Stomach (tissue), 8 donors: ENCODE measurements at regions not wholly inside any gene's neighbourhood (a gene's known extent, or its start where the extent isn't known, plus 50 kb on each side); places are given as distances from the start of the nearest gene placed in this dataset.

Experiments used
- DNase-seq, 2 donors: peaks; one replicate each; pipeline versions ENCODE4 v3.0.0 to v3.0.0-alpha.2; 2013 to 2019
- H3K27ac ChIP-seq, 5 donors: fragments of 200-600 bp in 4 of 5; sonication (generic) in 4 of 5; one replicate each; pipeline ENCODE4 v1.5.1; 2013 to 2019; ENCODE audit warnings: mild to moderate bottlenecking in 1 of 5, moderate library complexity in 1 of 5
- H3K27me3 ChIP-seq, 3 donors: fragments of 200-600 bp; sonication (generic); one replicate each; pipeline ENCODE4 v1.5.1; 2017 to 2019; ENCODE audit warnings: mixed run types in 1 of 3
- H3K36me3 ChIP-seq, 4 donors: fragments of 200-600 bp; sonication (generic); 1 replicate in 3 of 4; 2 replicates in 1 of 4; pipeline ENCODE4 v1.5.1; 2016 to 2019
- H3K4me1 ChIP-seq, 4 donors: fragments of 200-600 bp; sonication (generic); one replicate each; pipeline ENCODE4 v1.5.1; 2016 to 2019
- H3K4me3 ChIP-seq, 4 donors: fragments of 200-600 bp; sonication (generic) in 3 of 4; one replicate each; pipeline ENCODE4 v1.5.1; 2016 to 2019; ENCODE audit warnings: mild to moderate bottlenecking in 1 of 4
- H3K9me3 ChIP-seq, 4 donors: fragments of 200-600 bp; sonication (generic); one replicate each; pipeline ENCODE4 v1.5.1; 2016 to 2019
- EP300 ChIP-seq: sonication (generic); formaldehyde crosslinking; IDR thresholded peaks from one replicate; pipeline ENCODE4 v1.6.1; 2017; ENCODE audit warnings: antibody characterized with exemption
- POLR2A ChIP-seq, 4 donors: fragments of 450-650 bp; IDR thresholded peaks; one replicate each; pipeline ENCODE4 v1.6.1; 2016; ENCODE audit warnings: antibody characterized with exemption in 4 of 4, control low read depth in 2 of 4, mild to moderate bottlenecking in 1 of 4, moderate library complexity in 1 of 4
- POLR2AphosphoS5 ChIP-seq, 3 donors: sonication (generic); formaldehyde crosslinking; IDR thresholded peaks; one replicate each; pipeline ENCODE4 v1.6.1; 2016; ENCODE audit warnings: antibody characterized with exemption in 3 of 3
- WGBS, 5 donors: extraction: QIAGEN DNeasy Blood & Tissue Kit in 3 of 5; methylation state at CpG; one replicate each; pipeline versions ENCODE4 v1.1.5 to v1.1.7; 2013 to 2018; 5-methylcytosine and 5-hydroxymethylcytosine counted together
- intact Hi-C: fragments of 100-400 bp; cut with DNase I; formaldehyde crosslinking; loops from one replicate; pipeline ENCODE4 v1.15.1; 2023; ENCODE audit warnings: low total_unique reads
- TF ChIP-seq, protein P1 (sequence below), 7 experiments: fragments of 450-650 bp in 4 of 7; fragments of 200-600 bp in 3 of 7; sonication (generic) in 3 of 7; IDR thresholded peaks; one replicate each; pipeline ENCODE4 v1.5.1; 2016 to 2019; ENCODE audit warnings: antibody characterized with exemption in 7 of 7, control low read depth in 2 of 7, mild to moderate bottlenecking in 1 of 7
- donor health status: healthy with polysubstance abuse.
- donor health status: Bipolar disorder and iron deficiency.
- donor health status: healthy.

DNA sequence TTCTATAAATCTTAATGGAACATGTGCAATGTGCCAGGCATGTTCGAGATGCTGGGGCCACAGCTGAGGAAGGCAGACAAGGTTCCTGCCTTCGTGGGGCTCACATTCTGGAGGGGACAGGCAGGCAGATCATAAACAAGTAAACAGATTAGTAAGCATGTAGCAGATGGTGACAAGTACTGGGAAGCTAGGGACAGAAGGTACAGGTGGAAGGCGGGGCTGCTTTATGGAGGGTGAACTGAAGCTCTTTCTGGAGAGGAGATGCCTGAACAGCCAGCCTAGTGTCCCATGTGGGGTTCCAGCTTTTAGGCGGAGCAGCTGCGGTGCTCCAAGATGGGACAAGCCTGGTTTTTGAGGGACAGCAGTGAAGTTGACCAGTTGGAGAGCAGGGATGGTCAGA is 74.7 kb upstream of the SNRK start:
- Histone ChIP-seq H3K4me3 (no peak overlapping the region), H3K27me3 (no peaks in the 10 kb centered on the region), H3K4me1 (no peaks in the 10 kb centered on the region), H3K9me3 (no peaks in the 10 kb centered on the region), H3K27ac (no peak overlapping the region), H3K36me3 (no peaks in the 10 kb centered on the region)
- TF ChIP-seq POLR2AphosphoS5 (IDR thresholded peaks at IDR 0.05): no peak
- WGBS, 5 donors: 88 to 95% (median 91%) methylated on average over 5 of the region's 5 CpGs
- intact Hi-C loops: no loop called here
- no peak for DNase-seq

DNA sequence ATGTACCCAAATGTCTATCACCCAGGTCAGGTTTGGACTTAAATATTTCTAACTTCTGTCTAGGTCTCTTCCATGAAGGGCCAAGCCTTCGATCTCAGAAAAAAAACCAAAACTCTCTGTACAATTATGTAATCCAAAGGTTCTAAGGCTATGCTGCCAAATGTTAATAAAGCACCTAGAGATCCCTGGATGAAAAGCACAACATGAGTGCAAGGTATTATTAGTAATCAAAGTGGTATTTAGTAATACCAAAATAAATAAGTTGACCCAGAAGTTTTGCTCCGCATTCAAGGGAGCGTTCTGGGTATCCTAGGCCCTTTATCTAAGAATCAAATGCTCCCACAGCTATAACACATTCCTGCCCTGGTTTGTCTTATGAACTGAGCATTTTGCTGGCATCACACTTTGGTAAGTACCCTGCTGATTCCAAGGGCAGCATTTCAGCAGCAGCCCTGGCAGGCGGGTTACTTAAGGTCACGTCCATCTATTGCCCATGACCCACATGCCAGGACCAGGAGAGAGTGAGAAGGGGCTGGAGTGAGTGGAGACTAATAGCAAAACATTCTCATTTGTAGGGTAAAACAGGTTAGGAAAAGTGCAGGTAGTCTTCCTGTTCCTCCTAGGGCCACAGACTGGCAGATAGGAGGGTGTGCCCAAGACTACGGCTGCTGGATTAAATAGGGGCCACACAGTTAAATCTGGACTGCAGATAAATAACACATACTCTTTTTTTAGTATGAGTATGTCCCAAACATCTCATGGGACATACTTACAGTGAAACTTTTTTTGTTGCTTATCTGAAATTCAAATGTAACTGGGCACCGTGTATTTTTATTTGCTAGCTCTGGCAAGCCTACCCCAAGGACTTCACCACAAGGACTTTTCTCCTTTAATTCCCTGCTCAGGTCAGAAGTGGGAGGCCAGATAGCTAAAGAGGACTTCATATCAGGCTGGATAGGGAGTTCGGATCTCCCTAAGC is 76.0 kb upstream of the SNRK start:
- no peaks in the 10 kb centered on the region for H3K9me3 ChIP-seq
- H3K4me1 ChIP-seq: no peaks in the 10 kb centered on the region
- TF ChIP-seq, protein P1, sequence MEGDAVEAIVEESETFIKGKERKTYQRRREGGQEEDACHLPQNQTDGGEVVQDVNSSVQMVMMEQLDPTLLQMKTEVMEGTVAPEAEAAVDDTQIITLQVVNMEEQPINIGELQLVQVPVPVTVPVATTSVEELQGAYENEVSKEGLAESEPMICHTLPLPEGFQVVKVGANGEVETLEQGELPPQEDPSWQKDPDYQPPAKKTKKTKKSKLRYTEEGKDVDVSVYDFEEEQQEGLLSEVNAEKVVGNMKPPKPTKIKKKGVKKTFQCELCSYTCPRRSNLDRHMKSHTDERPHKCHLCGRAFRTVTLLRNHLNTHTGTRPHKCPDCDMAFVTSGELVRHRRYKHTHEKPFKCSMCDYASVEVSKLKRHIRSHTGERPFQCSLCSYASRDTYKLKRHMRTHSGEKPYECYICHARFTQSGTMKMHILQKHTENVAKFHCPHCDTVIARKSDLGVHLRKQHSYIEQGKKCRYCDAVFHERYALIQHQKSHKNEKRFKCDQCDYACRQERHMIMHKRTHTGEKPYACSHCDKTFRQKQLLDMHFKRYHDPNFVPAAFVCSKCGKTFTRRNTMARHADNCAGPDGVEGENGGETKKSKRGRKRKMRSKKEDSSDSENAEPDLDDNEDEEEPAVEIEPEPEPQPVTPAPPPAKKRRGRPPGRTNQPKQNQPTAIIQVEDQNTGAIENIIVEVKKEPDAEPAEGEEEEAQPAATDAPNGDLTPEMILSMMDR (IDR thresholded peaks at IDR 0.05): no peak
- TF ChIP-seq POLR2AphosphoS5 (IDR thresholded peaks at IDR 0.05) (no peak), POLR2A (IDR thresholded peaks at IDR 0.05) (no peak), EP300 (no peak)
- no peaks in the 10 kb centered on the region for H3K36me3 ChIP-seq
- no peak for DNase-seq
- H3K27me3 ChIP-seq: no peaks in the 10 kb centered on the region
- intact Hi-C loops: no loop called here
- H3K4me3 ChIP-seq: no peak overlapping the region
- no peak overlapping the region for H3K27ac ChIP-seq
- WGBS, 5 donors: 77 to 82% (median 79%) methylated on average over 8 of the region's 8 CpGs

DNA sequence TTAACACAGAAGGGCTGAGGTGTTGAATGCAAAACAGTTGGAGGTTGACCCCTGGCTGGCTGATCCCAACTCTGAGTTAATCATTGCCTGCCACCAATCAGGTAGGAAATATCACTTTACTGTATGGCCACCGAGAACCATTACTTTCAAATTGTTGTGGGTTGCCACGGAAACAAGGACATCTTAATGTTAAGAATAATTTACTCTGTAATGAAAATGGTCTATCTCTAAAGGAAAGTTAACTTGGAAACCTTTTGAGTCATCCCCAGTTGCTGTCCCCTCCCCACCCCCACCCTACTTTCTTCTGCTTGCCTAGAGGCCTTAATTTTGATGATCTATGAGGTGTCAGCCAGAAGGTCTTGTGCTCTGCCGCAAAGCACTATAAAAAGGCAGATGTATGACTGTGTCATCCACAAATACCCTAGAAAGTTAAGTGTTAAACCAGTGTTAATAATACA is 78.7 kb upstream of the SNRK start:
- Histone ChIP-seq H3K4me1 (no peaks in the 10 kb centered on the region), H3K27me3 (no peaks in the 10 kb centered on the region), H3K4me3 (no peak overlapping the region), H3K36me3 (no peaks in the 10 kb centered on the region), H3K27ac (no peak overlapping the region), H3K9me3 (no peaks in the 10 kb centered on the region)
- intact Hi-C loops: no loop called here
- TF ChIP-seq POLR2A (IDR thresholded peaks at IDR 0.05): no peak
- TF ChIP-seq, protein P1 (IDR thresholded peaks at IDR 0.05): no peak
- TF ChIP-seq EP300: no peak
- no peak for TF ChIP-seq POLR2AphosphoS5 (IDR thresholded peaks at IDR 0.05)
- DNase-seq: no peak
- 67 to 83% (median 68%) methylated on average over 3 of the region's 3 CpGs for WGBS, 5 donors

DNA sequence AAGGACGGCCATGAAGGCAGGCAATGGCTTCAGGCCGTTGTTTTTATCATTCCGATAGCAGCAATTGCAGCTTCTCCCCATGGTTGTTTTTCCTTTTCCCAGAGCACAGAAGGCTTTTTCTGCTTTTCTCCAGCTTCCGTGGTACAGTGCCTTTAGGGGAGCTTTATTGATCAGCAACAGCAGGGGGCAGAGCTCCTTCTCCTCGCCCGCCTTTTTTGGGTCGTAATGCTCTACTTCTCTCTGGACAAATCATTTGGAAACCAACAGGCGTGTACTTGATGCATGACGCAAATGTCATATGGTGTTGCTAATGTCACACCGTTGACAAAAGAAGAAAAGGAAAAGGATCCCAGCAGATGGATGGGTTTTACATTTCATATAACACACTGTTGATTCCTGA is 79.7 kb upstream of the SNRK start:
- DNase-seq: no peak
- Histone ChIP-seq H3K4me3 (no peak overlapping the region), H3K9me3 (no peaks in the 10 kb centered on the region), H3K4me1 (no peaks in the 10 kb centered on the region), H3K27me3 (no peaks in the 10 kb centered on the region), H3K36me3 (no peaks in the 10 kb centered on the region), H3K27ac (no peak overlapping the region)
- TF ChIP-seq POLR2AphosphoS5 (IDR thresholded peaks at IDR 0.05) (no peak), POLR2A (IDR thresholded peaks at IDR 0.05) (no peak), EP300 (no peak)
- TF ChIP-seq, protein P1 (IDR thresholded peaks at IDR 0.05): no peak
- intact Hi-C loops: no loop called here
- 84 to 93% (median 91%) methylated on average over 10 of the region's 10 CpGs for WGBS, 5 donors

DNA sequence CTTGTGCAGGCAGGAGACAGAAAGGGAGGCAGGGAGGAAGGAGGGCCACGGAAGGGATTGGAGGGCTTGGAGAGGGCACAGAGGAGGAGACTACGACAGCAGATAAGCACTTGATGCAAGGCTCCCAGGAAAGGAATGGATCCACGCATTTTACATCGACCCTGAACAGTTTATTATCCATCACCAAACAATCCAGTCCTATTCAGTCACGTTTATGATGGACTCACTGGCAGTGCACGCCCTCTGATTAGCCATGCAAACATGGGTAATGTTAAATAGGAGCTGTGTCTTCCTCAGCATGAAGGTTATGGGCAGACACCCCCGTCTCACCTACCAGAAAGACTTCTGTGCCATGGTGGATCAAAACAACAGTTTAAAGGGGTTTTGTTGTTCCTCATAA is 80.2 kb upstream of the SNRK start:
- WGBS, 5 donors: 52 to 66% (median 61%) methylated on average over 7 of the region's 7 CpGs
- no peaks in the 10 kb centered on the region for H3K27me3 ChIP-seq
- no peaks in the 10 kb centered on the region for H3K4me1 ChIP-seq
- TF ChIP-seq EP300 (no peak), POLR2AphosphoS5 (IDR thresholded peaks at IDR 0.05) (no peak), POLR2A (IDR thresholded peaks at IDR 0.05) (no peak)
- TF ChIP-seq, protein P1 (IDR thresholded peaks at IDR 0.05): no peak
- no peaks in the 10 kb centered on the region for H3K36me3 ChIP-seq
- no peak for DNase-seq
- no peaks in the 10 kb centered on the region for H3K9me3 ChIP-seq
- H3K27ac ChIP-seq: no peak overlapping the region
- H3K4me3 ChIP-seq: no peak overlapping the region
- intact Hi-C loops: no loop called here
